ENCODE measurements at regions not wholly inside any gene's neighbourhood (a gene's known extent, or its start where the extent isn't known, plus 50 kb on each side); places are given as distances from the start of the nearest gene placed in this dataset.

DNA sequence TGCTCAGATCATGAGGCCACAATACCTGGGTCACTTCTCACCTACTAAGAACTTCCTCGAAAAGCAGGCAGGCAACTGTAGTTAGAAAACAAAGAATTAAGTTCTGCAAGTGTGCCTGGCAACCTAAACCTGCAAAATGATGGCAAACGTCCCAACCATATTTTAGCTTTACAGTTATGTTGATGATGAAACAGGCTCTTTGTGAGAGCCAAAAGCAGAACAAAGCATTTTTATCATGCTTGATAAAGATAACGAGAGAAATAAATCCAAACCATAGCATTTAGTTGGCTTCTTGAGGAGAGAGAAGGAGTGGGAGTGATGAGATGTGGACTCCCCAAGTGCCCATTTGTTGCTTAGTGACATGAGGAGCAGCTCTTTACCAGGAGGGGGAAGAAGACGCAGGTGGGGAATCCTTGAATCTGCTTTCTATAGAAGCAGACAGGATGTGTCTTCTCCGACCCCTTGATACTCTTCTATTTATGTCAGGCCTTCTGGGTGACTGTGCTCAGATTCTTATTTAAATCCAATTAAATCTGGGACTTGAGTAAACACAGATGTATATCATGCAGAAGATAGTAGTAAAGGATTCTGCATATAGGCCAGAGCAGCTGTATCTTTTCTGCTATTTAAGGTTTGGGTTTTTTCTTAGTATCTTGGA is 221.2 kb downstream of the TMEM167A start:
- peak in 1 of 3 donors; percentile 62 for DNase-seq (ENCODE audit: low read depth in 3 of 3, low spot score in 2 of 3)

DNA sequence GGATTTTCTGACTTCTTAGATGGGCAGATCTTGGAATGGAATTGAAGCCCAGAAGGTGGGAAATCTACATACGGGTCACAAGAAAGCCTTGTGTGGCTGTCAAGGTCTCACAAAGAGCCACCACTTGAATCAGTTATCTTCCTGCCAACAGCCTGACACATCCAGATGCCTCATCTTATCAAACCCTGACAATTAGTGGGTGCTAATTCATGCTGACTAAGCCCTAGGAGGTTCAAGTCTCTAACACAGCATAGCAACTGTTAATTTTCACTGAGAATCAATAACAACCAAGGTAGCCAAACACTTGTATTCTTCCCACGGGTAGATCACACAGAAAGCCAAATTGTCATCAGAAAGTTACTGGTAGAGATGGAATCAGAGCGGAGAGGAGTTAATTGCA is 222.2 kb downstream of the TMEM167A start:
- DNase-seq (ENCODE audit: low read depth in 3 of 3, low spot score in 2 of 3) = no peak

DNA sequence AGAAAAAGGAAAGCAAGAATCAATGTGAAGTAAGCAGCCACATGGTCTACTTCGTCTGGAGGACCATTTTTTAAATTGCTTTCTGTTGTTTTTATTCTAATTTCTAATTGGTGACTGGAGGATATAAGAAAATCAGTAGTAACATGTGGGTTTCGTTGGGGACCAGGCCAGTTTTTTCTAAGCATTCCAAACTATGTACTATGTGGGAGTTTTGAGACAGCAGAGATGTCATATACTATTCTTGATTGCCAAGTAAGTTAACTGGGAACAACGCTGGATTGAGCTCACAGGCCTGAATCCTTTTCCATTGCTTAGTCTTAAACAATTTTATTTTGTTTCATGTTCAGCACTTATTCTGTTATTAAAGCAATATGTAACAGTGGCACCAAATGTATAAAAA is 225.7 kb downstream of the TMEM167A start:
- no peak for DNase-seq (ENCODE audit: low read depth in 3 of 3, low spot score in 2 of 3)

- DNase-seq (ENCODE audit: low read depth in 3 of 3, low spot score in 2 of 3) = no peak
These were observed 226.8 kb downstream of the TMEM167A start for GRCh38 chr5:82850393-82850792.

- DNase-seq (ENCODE audit: low read depth in 3 of 3, low spot score in 2 of 3) = no peak
These were observed 227.3 kb downstream of the TMEM167A start for GRCh38 chr5:82849885-82850284.

GRCh38 chr5:82847562-82847961 is 229.6 kb downstream of the TMEM167A start:
- DNase-seq (ENCODE audit: low read depth in 3 of 3, low spot score in 2 of 3) = no peak

DNA sequence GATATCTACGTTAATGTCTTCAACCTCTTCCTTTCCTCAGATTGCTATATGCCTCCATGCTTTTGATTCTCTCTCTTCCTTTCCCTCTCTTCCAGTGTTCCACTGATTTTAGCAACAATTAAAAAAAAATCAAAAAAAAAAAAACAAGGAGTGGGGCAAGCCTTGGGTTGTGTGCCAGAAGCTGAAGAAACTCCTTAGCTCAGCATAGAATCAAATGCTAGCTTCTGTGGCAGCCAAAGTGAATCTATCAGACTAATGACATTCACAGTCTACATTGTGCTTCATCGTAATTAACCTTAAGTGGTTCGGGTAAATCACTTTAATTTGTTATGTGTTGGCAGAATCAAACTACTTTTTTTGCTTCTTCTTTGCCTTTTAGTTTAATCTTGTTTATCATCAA is 237.3 kb downstream of the TMEM167A start:
- no peak for DNase-seq (ENCODE audit: low read depth in 3 of 3, low spot score in 2 of 3)

- DNase-seq (ENCODE audit: low read depth in 3 of 3, low spot score in 2 of 3) = no peak
These were observed 241.7 kb downstream of the TMEM167A start for GRCh38 chr5:82835488-82835887.

- DNase-seq (ENCODE audit: low read depth in 3 of 3, low spot score in 2 of 3) = no peak
These were observed 243.0 kb downstream of the TMEM167A start for GRCh38 chr5:82834151-82834550.

- DNase-seq (ENCODE audit: low read depth in 3 of 3, low spot score in 2 of 3) = no peak
These were observed 243.9 kb downstream of the TMEM167A start for GRCh38 chr5:82833277-82833676.

GRCh38 chr5:82832445-82832844 is 244.7 kb downstream of the TMEM167A start:
- no peak for DNase-seq (ENCODE audit: low read depth in 3 of 3, low spot score in 2 of 3)

DNA sequence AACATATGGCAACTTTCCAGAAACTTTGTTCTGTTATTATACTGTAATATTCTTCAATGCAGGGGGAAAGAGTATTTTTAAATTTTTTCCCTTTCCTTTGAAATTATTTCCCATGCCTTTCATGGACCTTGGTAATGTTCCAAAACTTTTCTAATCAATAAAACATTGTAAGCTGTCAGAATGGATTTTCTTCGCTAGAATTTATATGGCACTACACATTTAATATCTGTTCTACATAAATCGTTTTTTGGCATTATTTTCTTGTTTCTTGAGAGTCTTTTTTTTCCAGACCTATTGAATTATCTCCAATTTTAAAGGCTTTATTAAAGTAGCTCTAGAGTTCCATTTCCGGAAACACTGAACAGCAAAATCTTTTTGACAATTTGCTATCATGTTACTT is 249.0 kb downstream of the TMEM167A start:
- DNase-seq (ENCODE audit: low read depth in 3 of 3, low spot score in 2 of 3) = no peak

DNA sequence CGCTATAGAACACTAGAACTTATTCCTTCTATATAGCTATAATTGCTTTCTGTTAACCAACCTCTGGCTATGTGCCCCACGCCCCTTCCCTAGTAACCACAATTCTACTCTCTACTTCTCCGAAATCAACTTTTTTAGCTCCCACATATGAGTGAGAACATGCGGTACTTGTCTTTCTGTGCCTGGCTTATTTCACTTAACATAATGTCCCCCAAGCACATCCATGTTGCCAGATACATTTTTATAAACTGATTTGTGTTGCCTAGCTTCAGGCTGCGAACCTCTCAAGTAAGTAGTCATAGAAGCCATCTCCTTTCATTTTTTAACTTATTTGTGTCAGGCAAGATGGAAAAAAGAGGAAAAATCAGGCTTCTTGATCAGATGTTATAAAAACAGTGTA is 249.5 kb downstream of the TMEM167A start:
- DNase-seq (ENCODE audit: low read depth in 3 of 3, low spot score in 2 of 3) = no peak

- no peak for DNase-seq (ENCODE audit: low read depth in 3 of 3, low spot score in 2 of 3)
These were observed 254.6 kb downstream of the TMEM167A start for GRCh38 chr5:82822634-82822927.

GRCh38 chr5:82821846-82822633 is 255.2 kb downstream of the TMEM167A start:
- no peak for DNase-seq (ENCODE audit: low read depth in 3 of 3, low spot score in 2 of 3)

DNA sequence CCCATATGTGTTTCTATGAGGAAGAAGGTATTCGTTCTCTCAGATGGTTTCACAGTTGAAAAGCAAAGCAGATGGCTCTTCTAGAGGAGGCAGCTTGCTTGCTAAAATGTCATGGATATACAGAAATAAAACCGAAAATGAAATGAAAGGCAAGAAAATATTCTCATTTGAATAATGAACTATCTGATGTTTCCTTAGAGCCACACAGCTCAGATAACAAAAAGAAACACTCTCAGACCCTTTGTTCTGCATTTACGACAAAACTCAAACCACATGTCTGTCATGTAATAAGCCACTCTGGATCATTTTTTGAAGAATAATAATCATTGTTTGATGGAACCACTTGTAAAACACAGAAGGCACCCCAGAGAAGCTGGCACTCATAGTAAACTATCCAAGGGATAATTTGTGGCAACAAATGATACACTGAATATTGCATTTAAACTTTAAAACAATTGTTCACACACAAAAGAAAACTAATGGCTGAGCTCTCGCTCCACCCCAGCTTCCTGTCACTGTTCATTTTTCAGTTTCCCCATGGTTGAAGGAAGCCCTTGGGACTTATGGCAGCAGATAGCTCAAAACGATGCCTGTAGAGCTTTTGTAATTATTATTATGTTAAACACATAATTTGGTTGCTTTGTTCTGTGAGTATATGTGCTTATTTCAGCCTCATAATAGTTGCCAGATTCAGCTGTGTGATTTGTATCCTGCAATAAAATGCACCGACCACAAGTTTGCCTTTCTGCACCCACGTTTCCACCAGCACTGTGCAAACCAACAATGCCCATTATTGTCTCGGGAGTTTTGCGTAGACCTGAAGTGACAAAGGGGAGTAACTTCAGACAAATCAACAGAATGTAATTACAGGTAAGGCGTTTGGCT is 256.0 kb downstream of the TMEM167A start:
- no peak for DNase-seq (ENCODE audit: low read depth in 3 of 3, low spot score in 2 of 3)

DNA sequence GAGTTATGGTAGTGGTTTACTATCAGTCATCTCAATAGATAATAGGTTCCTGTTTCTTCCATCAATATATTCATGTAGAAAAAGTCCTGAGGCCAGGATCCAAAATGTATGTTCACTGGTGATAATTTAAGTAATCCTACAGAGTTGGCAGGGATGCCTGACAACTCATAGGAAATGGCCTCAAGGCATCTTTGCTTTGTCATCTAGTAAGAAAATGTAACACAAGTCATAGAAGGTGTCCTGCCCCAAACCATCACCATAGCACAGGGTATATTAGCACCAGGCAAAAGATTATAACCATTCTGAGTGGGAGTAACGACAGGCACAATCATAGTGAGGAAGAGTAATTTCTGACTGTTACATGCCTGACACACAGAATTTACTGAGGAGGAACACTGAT is 257.0 kb downstream of the TMEM167A start:
- no peak for DNase-seq (ENCODE audit: low read depth in 3 of 3, low spot score in 2 of 3)

GRCh38 chr5:82817897-82818676 is 259.1 kb downstream of the TMEM167A start:
- no peak for DNase-seq (ENCODE audit: low read depth in 3 of 3, low spot score in 2 of 3)

- DNase-seq (ENCODE audit: low read depth in 3 of 3, low spot score in 2 of 3) = no peak
These were observed 260.3 kb downstream of the TMEM167A start for GRCh38 chr5:82816926-82817325.

- DNase-seq (ENCODE audit: low read depth in 3 of 3, low spot score in 2 of 3) = no peak
These were observed 261.3 kb downstream of the TMEM167A start for GRCh38 chr5:82815871-82816270.

GRCh38 chr5:82813861-82814260 is 263.3 kb downstream of the TMEM167A start:
- peak in 1 of 3 donors; percentile 30 for DNase-seq (ENCODE audit: low read depth in 3 of 3, low spot score in 2 of 3)

All from right renal cortex interstitium (tissue), 3 donors.